ENCODE measurements at regions not wholly inside any gene's neighbourhood (a gene's known extent, or its start where the extent isn't known, plus 50 kb on each side); places are given as distances from the start of the nearest gene placed in this dataset.

- TF ChIP-seq CTCF (conservative IDR thresholded peaks at IDR 0.05 in 1 of 2, IDR thresholded peaks at IDR 0.05 in 1 of 2; ENCODE audit: extremely low read depth in 1 of 2, insufficient read depth in 1 of 2, low read depth in 1 of 2, low read length in 2 of 2), result no peak
- no peak for TF ChIP-seq EZH2 (IDR thresholded peaks at IDR 0.05; ENCODE audit: borderline replicate concordance, low read length)
These were observed 138.1 kb downstream of the TFAP2A start for GRCh38 chr6:10276660-10277287.

All from mammary epithelial cell (primary cell).